ENCODE measurements at regions not wholly inside any gene's neighbourhood (a gene's known extent, or its start where the extent isn't known, plus 50 kb on each side); places are given as distances from the start of the nearest gene placed in this dataset.

DNA sequence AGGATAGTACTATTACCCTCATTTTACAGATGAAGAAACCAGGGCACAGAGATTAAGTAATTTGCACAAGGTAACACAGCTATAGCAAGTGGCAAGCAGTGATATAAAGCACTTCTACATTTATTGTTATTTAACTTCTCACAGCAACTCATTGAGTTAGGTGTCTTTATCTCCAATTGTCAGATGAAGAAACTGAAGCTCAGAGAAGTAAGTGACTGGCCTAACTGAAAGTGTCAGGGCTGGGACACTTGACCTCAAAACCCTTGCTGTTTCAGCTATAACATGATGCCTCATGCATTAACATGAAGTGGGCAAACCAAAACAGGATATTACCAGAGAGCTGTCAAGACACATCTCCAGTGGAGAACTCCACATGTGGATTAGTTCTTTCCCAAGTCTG lies 65.8 kb upstream of the LEKR1 start:
- DNase-seq (ENCODE audit: low read depth) = no peak

DNA sequence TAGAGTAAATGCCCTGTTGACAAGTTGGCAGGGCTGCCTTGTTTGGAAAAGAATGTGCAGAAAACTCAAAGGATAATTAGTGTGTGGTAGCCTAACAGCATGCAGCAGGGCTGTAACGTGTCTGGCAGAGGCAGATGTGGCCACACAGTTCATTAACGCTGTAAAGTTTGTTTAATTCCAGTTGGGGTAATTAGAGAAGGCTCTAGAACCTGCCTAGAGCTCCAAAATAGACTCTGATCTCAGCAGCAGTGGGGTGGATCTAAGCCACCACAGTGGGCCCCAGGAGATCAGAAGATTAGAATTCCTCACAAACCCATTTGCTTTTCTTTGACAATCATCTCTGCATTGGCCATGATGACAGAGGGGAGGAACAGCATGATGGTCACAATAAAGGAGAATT lies 65.1 kb upstream of the LEKR1 start:
- no peak for DNase-seq (ENCODE audit: low read depth)

DNA sequence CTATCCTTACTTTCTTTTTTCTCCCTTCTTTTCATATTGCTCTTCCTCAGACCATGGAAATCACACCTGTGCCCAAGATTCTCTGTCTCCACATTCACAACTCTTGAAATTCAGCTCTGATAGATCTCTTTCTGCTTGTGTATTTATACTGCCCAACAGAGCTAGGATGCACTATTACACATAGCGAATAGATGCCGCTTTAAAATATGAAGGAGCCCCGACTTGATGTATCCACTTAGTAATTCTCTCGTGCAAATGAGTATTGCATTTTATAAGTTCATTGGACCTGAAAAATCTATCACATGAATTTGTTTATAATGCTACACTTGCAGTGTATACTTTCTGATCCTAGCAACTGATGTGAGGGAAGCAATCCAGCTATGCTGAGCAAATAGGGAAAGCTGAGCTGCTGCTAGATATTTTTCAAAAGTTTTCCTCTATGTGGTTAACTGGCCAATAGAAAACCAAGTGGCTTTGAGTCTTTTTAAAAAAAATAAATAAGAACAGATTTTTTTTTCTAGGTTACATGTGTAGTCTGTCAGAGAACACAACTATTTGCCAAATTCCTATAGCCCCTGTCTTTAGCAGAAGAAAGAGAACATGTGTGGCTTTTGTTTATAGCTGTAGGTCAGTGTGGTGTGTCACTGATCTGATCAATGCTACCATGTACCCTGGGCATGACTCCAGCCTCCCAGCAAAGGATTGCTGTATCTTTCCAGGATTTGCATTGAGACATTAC lies 64.3 kb upstream of the LEKR1 start:
- DNase-seq (ENCODE audit: low read depth) = no peak

DNA sequence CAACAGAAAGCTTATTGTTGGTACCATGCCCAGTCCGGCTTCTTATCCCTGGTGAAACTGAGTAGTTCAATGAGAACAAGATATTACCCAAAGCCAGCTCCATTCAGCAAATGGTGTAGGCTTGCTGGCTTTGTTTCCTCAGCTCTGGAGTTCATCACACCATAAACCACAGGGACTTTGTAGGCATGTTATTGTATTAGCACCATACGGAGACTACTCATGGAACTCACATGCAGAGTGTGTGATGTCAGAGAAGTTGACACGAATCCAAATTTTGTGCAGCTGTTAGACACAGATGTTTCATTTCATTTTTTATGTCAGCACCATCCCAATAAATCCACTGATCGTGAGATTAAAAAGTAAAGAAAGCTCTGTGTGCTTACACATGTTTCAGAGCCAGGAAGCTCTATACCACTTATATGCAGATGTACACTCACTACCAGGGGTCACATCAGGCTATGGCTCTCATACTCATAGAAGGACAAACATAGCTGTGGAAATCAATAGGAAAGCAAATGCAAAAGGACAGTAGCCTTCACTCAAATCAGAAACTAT lies 63.4 kb upstream of the LEKR1 start:
- peak; percentile 40 for DNase-seq (ENCODE audit: low read depth)

DNA sequence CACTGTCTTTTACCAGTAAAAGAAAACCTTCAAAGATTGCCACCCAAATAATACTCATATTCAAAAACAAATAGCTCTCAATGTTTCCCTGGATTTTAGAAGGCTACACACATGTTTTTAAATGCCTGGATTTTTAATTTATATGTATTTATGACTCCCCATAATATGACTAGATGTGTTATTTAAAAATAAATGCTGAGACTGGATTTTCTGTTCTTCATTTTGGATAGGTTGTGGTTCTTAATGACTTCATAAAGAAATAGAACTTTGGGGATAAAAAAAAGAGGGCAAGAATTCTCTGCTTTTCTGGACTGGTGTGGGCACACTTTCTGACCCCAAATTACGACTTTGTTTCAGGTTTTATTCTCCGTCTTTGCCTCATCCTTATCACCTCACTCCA lies 62.8 kb upstream of the LEKR1 start:
- no peak for DNase-seq (ENCODE audit: low read depth)

DNA sequence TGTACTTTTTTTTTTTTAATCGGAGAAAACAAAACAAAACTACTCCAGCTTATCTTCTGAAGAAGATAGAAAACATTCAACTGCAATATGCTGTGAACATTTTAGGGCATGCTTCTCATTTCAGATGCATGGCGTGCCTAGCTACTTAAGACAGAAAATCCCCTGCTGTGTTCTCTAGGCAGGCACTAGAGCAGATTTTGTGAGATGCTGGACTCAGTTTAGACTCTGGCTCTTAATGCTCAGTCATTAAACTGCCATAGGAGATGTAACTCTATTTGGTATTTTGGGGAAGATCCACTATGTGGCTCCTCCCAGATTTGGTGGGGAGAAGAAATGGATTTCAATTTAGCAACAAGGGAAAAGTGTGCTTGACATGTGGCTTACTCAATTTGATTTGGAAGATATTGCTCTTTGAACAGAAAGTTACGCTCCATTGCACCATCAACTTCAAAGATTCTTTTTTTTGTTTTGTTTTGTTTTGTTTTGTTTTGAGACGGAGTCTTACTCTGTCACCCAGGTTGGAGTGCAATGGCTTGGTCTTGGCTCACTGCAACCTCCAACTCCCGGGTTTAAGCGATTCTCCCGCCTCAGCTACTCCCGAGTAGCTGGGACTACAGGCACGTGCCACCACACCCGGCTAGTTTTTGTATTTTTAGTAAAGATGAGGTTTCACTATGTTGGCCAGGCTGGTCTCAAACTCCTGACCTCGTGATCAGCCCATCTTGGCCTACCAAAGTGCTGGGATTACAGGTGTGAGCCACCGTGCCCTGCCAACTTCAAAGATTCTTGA lies 62.0 kb upstream of the LEKR1 start:
- no peak for DNase-seq (ENCODE audit: low read depth)

DNA sequence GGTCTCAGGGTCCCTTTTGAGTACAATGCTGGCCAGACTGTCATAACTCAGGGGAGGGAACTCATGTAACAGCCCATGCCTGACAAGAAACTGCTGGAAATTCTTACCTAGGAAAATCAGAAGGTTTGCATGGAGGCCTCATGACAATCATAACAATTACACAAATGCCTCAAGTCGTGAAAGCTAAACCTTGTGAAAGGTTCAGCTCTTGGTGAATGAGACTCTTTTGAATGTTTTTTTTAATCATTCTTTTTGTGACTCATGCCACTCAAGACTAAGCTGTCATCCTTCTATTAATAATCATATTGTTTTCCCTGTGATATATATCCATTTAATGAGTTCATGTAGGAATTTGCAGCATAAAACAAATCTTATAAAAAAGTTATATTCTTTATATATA lies 61.4 kb upstream of the LEKR1 start:
- peak; percentile 46 for DNase-seq (ENCODE audit: low read depth)

DNA sequence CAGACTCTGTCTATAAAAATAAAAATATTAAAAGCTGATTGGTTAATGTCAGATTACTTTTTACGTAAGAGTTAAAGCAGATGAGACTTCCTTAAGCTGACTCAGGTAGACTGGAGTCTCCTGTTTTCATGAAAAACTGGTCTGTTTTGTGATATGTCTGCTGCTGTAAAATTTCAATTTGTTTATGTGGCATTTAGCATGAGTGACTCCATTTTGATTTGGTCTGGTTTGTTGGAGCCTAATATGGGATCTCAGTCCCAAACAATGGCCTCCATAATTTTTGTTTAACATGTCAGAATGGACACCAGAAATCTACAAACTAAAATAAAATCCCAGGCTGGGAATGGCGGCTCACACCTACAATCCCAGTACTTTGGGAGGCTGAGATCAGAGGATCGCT lies 57.8 kb upstream of the LEKR1 start:
- no peak for DNase-seq (ENCODE audit: low read depth)

DNA sequence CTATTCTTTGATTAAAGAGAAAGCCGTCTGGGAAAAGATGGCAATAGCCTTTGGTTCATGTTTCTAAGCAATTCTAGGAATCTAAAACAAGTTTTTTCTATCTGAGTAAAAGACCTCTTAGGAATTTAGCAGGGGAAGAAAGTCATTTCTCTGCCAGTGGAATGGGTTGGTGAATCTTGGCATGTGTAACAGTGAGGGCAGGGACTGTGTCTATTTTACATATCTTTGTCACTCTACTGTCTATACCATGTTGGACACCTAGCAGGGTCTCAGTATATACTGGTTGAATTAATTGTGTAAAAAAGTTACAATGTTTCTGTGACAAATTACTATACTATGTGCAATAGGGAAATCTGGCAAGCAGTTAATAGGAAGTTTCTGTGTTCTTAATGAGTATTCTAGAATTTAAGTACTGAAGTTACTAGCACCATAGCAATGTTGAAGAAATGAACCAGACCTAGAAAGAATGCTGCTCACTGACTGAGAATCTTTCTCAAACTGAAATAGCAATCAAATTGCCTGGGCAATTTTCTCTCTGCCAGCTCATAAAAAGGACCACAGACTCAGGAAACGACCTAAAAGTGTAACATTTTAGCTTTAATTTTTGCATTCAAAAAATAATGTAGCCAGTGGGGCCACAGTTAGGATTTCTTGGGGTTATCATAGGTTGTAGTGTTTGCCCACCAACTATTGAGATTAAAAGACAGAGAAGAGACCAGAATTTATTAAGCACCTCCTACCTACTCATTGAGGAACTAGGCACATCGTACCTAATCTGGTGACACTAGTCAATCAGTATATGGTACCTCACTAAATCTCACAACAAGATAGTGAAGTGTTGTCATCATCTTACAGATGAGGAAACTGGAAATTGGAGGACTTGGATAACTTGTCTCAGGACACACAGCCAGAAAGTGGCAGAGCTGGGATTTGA lies 56.2 kb upstream of the LEKR1 start:
- no peak for DNase-seq (ENCODE audit: low read depth)

DNA sequence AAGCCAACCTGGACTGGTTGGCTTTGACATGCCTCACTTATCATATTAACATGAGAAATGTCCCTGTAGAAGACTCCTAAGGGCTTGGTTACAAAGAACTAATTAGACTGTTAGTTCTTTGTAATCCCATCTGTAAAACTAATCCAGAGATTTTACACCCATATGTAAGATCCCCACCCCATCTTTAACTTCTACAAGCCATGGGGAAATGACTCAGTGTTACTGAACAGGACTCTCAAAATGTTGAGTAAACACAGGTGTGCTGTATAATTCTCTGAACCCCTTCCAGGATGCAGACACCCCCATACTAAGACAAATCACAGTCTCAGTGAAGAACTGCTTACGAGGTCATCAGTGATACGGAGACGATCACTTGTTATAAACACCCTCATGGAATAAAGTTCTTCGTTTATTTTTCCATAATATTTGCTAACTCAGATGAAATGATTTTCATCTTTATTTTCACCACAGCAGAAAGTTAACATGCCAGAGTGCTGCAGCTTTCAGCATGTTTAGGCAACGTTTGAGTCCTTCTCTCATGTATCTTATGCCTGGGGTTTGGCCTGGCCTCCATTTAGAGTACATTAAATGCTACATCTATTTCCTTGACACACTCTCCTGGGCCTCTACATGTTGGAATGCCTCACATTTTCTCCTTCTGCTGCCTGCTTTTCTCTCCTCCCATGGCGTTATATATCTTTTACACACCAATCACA lies 55.3 kb upstream of the LEKR1 start:
- DNase-seq (ENCODE audit: low read depth) = no peak

DNA sequence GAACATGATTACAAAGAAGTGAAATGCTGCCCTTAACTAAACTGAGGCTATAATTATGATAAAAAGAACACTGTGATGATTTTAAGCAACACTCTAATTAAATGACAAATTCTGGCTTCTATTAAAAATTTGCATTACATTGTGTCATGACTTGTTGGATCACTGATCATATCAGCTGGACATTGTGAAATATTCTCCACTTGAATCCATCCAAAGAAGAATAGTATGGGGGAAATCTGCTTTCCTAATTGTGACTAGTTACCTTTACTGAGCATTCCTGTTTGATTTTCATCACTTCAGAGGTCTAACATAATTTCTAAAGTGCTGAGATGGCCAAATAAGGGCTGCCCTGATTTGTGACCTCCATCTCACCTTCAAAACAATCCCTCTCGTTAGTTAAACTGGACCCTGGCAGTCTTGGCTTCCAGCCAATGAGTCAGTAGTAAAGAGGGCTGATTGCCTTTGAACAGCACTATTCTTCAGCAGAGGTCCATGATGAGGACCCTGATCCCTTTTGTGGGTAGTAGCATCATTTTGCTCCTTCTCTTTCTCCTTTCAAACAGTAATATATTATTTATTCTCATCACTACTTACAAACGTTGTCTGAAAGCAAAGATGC lies 53.5 kb upstream of the LEKR1 start:
- peak; percentile 47 for DNase-seq (ENCODE audit: low read depth)

DNA sequence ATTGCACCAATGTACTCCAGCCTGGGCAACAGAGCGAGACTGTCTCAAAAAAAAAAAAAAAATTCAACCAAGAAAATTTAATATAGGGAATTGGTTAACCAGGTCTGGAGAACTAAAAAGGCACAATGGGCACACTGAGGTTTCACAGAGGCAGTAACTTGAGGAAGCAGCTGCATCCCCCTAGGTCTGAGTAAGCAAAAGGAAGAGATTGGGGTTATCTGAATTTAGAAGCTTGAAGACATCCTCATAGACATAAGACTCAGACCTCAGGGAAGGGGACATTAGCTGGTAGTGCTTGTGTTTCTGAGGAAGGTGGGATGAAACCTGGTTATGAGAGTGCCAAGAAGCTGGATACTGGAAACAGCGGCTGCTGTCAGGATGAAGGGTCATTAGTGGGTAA lies 50.1 kb upstream of the LEKR1 start:
- no peak for DNase-seq (ENCODE audit: low read depth)
